Smooth muscle cell of the brain vasculature (primary cell): ENCODE measurements at regions not wholly inside any gene's neighbourhood (a gene's known extent, or its start where the extent isn't known, plus 50 kb on each side); places are given as distances from the start of the nearest gene placed in this dataset.
"Not testable (repeated sequence)": the region's sequence is repeated elsewhere in the genome, so short reads cannot be mapped to it uniquely, and the experiment has no call there.

Source experiments
- DNase-seq: peaks from one replicate; pipeline ENCODE4 v3.0.0-alpha.2; 2012; ENCODE audit warnings: low read depth, low spot score

DNA sequence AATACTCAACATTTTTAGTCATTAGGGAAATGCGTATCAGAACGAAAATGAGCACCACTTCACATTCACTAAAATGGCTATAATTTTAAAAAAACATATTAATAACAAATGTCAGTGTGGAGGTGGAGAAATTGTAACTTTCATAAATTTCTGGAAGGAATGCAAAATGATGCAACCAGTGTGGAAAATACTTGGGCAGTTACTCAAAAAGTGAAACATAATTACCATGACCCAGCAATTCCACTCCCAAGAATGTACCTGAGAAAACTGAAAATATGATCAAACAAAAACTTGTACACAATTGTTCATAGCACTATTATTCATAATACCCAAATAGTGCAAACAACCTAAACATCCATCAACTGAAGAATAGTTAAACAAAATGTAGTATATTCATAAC is 76.1 kb upstream of the FAM241A start:
- DNase-seq, result no peak

DNA sequence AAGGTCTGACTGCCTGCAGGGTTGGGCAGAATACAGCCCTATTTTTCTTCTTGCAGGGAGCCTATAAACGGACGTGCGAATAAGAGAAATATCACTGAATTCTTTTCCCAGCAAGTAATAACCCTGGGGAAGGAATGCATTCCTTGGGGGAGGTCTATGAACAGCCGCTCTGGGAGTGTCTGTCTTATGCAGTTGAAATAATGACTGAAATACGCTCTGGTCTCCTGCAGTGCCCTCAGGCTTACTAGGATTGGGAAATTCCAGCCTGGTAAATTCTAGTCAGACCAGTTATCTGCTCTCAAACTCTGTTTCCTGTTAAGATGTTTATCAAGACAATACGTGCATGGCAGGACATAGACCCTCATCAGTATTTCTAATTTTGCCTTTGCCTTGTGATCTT is 72.1 kb upstream of the FAM241A start:
- DNase-seq, result no peak

DNA sequence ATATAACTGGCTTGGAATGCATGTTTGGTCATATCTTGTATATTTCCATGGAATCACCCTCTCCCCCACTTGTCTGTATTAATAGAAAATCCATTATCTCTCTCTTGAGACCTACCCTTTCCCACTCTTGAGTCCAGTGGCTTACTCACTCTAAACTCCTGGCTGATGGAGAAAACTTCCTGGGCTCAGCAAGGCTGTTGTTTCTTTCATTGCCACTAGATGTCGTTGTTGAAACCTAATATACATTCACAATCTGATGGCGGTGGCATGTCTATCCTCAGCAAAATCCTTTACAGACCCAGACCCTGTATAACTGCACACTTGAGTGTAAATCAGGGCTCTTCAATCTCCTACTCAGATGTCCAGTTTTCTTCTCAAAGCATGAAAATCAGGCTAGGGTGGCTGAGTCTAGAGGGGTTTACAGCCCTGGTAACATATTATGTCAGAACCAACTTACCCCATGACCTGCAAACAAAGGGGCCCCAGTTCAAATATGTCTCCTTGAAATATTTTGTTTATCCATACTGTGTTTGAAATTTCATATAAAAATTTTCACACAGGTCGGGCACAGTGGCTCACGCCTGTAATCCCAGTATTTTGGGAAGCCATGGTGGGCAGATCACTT is 70.0 kb upstream of the FAM241A start:
- DNase-seq, result no peak

DNA sequence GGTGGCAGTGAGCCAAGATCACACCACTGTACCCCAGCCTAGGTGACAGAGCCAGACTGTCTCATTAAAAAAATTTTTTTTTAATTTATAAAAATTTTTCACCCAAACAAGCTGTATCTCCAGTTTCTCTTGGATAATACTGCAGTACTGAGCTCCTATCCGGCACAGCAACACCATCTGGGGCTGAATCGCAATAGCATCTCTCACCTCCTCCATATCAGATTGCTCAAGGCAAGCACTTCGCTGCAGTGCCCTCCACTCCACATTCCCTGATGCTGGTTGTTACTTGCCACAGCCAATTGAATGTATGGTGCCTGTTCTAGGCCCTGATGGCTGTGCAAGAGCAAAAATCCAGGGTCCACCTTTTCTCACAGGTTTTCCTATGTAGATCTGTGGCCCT is 69.3 kb upstream of the FAM241A start:
- DNase-seq, result no peak

DNA sequence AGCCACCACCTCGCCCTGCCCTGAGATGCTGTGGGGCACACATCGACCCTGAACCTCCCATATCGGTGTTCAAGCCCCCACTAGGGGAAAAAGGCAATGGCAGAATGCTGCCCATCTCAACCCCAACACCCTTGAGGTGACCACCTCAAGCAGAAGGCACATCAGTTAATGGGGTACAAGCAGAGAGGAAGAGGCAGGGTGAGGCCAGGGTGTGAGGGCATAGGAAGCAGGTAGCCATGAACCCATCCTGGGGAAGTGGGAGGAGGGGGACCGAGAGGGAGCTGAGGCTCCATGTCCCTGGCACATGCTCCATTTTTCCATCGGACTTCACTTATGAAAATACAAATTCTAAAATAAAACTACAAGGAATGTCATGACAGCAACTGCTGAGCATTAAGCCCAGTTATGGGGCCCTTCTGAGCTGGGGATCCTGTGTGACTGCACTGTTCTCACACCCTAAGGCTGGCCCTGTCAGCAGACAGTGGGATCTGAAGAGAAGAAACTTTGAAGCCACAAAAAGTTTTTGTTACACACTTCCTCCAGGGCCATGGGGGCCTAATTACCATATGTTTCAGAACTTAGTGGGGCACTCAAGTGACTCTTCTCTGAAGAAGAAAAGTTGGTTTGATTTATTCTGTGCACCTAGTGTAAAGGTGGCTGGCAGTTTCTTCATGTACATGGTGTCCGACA is 68.2 kb upstream of the FAM241A start:
- no peak for DNase-seq

DNA sequence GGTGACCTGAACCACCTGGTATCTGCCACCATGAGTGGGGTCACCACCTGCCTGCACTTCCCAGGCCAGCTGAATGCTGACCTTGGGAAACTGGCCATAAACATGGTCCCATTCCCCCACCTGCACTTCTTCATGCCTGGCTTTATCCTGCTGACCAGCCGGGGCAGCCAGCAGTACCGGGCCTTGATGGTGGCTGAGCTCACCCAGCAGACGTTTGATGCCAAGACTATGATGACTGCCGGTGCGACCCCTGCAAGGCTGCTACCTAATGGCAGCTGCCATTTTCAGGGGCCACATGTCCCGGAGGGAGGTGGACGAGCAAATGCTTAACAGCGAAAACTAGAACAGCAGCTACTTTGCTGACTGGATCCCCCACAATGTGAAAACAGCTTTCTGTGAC is 67.5 kb upstream of the FAM241A start:
- DNase-seq, result no peak

DNA sequence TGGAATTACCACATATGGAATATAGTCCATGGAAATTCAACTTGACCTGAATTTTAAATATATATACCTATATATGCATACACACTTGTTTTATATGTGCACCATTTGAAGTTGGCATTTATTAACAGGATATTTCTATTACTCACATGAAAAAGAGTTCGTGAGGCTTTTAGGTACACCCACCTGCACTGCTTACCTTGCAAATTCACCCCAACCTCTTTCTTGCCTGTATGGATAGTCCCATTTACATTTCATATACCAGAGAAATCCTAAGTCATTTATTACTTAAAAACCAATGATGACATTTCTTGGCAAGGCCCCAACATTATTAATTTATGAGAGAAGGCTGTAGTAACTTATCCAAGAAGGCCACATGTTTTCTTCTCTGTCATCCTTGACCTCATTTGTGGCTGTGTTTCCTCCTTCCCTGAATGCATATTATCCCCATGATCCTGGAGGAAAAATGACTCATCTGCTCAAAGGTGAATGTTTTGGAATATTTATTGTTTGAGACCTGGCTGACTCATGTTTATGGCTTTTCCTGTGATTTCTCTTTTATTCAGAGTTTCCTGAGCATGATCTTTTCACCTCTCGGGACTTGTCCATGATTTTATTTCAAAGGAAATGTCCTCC is 62.2 kb upstream of the FAM241A start:
- DNase-seq, result no peak

DNA sequence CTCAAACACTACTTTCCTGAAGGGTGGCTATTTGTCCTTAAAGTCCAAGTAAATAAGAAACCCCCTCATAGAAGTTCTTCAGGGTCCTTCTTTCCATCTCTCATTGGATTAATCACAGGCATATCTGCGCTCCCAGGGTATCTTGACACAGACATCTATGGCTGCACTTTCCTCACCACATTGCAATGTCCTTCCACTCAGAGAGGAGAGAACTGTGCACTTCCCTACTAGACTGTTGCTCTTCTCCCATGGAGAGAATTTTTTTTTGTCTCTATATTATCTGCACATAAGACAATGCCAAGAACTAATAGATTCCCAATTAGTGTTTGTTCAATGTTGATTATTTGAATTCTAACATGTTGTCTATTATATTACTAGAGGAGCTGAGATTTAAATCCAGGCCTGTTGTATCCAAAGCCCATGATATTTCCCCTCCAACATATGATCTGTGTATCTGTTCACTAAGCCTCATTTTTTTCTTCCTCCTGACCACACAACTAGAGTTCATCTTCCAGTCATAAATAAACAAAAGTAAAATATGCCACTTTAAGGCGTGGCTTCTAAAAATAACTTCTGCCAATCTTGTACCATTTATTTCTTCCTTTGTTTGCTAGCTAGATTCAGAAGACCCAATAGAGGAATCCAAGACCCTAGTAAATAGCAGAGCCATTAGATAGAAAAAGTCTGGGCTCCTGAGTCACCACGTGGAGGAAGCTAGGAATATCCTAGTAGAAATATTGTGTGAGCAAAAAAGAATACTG is 61.5 kb upstream of the FAM241A start:
- no peak for DNase-seq

DNA sequence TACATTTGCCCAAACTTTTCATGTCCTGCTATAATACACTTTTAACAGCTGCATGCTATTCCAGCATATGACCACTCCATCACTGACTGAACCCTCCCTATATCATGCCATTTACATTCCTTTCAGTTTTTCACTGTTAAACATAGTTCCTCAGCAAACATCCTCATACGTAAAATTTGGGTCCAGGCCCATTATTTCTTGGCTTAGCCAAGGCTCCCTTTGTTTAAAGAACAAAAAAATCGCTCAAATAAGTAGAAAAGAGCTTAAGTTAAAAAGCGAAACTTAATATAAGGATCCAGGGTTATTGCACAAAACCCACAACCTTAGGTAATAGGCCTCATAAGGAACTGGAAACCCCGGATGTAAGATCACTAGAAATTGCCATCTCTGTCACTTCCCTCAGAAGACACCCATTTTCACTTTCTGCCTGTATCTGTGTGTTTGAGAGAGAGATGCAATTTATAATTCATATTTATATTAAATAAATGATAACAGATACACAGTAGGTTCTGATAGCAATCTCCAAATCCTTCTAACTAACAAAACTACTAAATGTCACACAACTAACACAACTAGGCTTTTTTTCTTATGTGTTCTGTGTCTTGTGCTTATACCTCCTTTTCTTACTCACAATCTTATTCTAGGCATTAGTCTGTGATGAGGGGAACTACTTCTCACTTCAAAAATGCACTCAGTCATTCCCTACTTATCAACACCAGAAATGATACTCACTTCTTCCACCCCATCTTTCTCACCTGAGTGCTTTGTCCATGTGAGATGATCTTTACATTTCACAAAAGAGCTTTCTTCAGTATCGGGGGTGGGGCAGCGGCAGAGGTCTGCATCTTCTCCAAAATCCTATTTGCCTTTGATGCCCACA is 59.9 kb upstream of the FAM241A start:
- DNase-seq, result no peak

DNA sequence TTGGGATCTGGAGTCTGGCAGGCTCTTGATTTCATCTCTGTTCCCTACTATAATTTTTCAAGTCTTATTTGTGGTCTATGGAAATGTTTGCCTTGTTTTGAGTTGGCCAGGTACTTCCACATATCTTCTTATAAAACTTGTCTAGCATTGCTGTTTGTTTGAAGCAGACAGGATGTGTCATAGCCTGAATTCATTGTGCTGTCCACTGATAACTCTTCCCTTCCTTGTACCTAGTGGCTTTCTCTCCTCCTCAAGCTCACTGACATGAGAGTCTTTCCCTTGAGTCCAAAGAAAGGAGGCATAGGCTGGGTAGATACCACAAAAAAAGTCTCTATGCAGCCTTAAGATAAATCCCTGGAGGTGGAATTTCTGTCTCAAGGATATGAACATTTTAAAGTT is 59.2 kb upstream of the FAM241A start:
- DNase-seq, result no peak

DNA sequence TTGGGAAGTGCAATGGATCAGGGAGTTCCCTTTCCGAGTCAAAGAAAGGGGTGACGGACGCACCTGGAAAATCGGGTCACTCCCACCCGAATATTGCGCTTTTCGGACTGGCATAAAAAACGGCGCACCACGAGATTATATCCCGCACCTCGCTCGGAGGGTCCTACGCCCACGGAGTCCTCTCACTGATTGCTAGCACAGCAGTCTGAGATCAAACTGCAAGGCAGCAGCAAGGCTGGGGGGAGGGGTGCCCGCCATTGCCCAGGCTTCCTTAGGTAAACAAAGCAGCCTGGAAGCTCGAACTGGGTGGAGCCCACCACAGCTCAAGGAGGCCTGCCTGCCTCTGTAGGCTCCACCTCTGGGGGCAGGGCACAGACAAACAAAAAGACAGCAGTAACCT is 58.6 kb upstream of the FAM241A start:
- DNase-seq, result not testable (repeated sequence)

DNA sequence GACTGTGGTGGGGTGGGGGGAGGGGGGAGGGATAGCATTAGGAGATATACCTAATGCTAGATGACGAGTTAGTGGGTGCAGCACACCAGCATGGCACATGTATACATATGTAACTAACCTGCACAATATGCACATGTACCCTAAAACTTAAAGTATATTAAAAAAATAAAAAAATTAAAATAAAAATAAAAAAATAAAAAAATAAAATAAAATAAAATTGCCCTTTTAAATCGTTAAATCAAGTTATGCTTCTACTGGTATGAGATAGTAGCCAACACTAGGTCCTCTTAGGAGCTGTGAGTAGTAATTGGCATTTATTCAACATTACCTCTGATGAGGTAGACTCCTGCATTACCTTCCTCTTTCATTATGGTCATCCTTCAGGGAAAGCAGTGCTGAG is 52.9 kb upstream of the FAM241A start:
- DNase-seq, result not testable (repeated sequence)

DNA sequence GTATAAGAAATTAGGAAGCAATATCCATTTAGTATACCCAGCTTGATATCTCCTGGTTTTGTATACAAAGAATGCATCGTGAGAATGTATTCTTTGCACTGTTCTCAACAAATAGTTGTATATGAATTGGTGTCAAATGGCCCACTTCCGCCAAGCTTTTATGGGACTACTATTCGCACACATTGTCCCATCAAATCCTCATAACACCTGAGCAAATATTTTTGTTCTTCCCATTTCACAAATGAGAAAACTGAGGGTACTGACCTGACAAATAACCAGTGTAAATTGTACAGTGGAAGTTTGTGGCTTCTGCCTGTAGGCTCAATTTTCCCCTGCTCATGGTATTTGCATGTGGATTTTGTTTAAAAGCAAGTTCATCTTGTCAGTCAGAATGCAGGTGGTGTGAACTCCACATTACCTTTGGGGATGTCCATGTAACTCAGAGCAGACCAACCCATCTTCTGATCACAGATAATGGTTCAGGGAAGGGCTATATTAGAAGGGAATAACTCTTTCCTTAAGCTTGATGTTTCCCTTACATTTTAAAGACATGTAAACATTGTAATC is 51.5 kb upstream of the FAM241A start:
- DNase-seq, result no peak

DNA sequence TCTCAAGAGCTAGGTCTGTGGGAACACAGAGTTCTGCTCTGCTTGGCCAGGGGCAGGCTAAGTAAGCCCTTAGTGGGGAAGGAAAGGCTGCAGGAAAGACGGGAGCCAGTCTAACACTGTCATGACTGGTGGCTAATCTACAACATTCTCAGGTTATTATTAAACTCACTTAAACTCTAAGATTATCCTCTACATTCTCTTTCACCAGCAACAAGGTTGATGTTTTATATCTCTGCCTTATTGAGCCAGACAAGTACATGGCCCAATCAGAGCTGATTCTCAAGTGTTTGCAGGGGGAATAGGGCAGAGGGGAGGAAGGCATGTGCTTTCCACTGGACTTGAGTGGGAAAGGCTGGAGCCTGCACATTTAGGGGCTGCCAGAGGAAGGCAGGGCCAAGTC is 50.9 kb upstream of the FAM241A start:
- DNase-seq, result no peak
